HepG2 (cell line): ENCODE measurements at regions not wholly inside any gene's neighbourhood (a gene's known extent, or its start where the extent isn't known, plus 50 kb on each side); places are given as distances from the start of the nearest gene placed in this dataset.

Source experiments
- CHD2 ChIP-seq: IDR thresholded peaks from 2 replicates; pipeline ENCODE4 v1.6.1; 2011; ENCODE audit warnings: low read depth, low read length, improper control_type of control experiment
- ELF1 ChIP-seq: sonication (generic); formaldehyde crosslinking; IDR thresholded peaks from 2 replicates; pipeline ENCODE4 v1.4.0; 2020; ENCODE audit warnings: missing genetic modification reagents
- HDAC6 ChIP-seq: fragments of 200-600 bp; sonication (generic); IDR thresholded peaks from 2 replicates; pipeline ENCODE4 v1.7.0; 2017; ENCODE audit warnings: mild to moderate bottlenecking, antibody characterized with exemption, low read length, low read depth
- NFIC ChIP-seq: IDR thresholded peaks from 2 replicates; pipeline ENCODE4 v1.6.1; 2012; ENCODE audit warnings: mild to moderate bottlenecking, low read length, inconsistent platforms
- PHF5A ChIP-seq: IDR thresholded peaks from one replicate; pipeline ENCODE4 v1.6.1; 2018; ENCODE audit warnings: low read depth, missing genetic modification reagents; ENCODE audit not compliant: unreplicated experiment
- POLR2AphosphoS5 ChIP-seq: IDR thresholded peaks from 2 replicates; pipeline ENCODE4 v1.6.1; 2012; ENCODE audit warnings: low read depth, low read length
- RARA ChIP-seq: IDR thresholded peaks from 2 replicates; pipeline ENCODE4 v1.6.1; 2016; ENCODE audit warnings: missing genetic modification reagents, missing compliant biosample characterization
- ZBTB1 ChIP-seq: sonication (generic); formaldehyde crosslinking; IDR thresholded peaks from 2 replicates; pipeline ENCODE4 v1.4.0; 2020; ENCODE audit warnings: missing genetic modification reagents, borderline replicate concordance
- ZNF556 ChIP-seq: sonication (generic); formaldehyde crosslinking; IDR thresholded peaks from 2 replicates; pipeline ENCODE4 v1.4.0; 2020; ENCODE audit warnings: mild to moderate bottlenecking, missing genetic modification reagents, borderline replicate concordance
- ZNF724P ChIP-seq: sonication (generic); formaldehyde crosslinking; IDR thresholded peaks from 2 replicates; pipeline ENCODE4 v1.8.0; 2022; ENCODE audit warnings: missing genetic modification reagents, borderline replicate concordance
- TF ChIP-seq, protein P1 (sequence below): sonication (generic); formaldehyde crosslinking; IDR thresholded peaks from 2 replicates; pipeline ENCODE4 v1.5.0; 2020; ENCODE audit warnings: mild to moderate bottlenecking, missing genetic modification reagents, moderate library complexity
- TF ChIP-seq, protein P2 (sequence below), 2 experiments: sonication (generic) in 1 of 2; formaldehyde crosslinking in 1 of 2; IDR thresholded peaks; 2 replicates each; pipeline versions ENCODE4 v1.5.1 to v1.6.1; 2011 to 2020; ENCODE audit warnings: borderline replicate concordance in 1 of 2, low read depth in 1 of 2, low read length in 1 of 2, mild to moderate bottlenecking in 1 of 2, missing genetic modification reagents in 1 of 2, moderate library complexity in 1 of 2

DNA sequence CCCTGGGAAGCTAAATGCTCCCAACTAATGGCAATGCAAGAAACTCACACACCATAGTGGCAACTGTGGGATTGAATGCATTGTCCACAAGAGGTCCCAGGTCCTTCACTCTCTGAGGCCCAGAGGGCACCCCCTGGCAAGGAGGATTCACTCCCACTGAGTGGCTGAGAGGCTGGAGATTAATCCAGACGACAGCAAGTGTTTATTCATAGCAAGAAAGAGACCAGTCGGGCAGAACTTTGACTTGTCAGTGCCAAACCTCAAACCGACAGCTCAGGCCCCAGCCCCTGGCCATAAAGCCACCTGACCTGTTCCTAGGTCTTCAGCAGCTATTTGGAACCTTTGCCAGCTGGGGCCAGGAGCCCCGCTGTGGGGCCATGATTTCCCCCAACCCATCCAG lies 54.5 kb upstream of the MPEG1 start:
- TF ChIP-seq HDAC6 (no peak), ZBTB1 (no peak), ZNF556 (CRISPR knock-in tag) (no peak), ZNF724P (CRISPR knock-in tag) (no peak), ELF1 (no peak), CHD2 (no peak), POLR2AphosphoS5 (no peak), PHF5A (CRISPR knock-in tag) (no peak), RARA (CRISPR knock-in tag) (no peak), NFIC (no peak)
- TF ChIP-seq, protein P1, sequence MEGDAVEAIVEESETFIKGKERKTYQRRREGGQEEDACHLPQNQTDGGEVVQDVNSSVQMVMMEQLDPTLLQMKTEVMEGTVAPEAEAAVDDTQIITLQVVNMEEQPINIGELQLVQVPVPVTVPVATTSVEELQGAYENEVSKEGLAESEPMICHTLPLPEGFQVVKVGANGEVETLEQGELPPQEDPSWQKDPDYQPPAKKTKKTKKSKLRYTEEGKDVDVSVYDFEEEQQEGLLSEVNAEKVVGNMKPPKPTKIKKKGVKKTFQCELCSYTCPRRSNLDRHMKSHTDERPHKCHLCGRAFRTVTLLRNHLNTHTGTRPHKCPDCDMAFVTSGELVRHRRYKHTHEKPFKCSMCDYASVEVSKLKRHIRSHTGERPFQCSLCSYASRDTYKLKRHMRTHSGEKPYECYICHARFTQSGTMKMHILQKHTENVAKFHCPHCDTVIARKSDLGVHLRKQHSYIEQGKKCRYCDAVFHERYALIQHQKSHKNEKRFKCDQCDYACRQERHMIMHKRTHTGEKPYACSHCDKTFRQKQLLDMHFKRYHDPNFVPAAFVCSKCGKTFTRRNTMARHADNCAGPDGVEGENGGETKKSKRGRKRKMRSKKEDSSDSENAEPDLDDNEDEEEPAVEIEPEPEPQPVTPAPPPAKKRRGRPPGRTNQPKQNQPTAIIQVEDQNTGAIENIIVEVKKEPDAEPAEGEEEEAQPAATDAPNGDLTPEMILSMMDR (CRISPR knock-in tag) = no peak
- TF ChIP-seq, protein P2, sequence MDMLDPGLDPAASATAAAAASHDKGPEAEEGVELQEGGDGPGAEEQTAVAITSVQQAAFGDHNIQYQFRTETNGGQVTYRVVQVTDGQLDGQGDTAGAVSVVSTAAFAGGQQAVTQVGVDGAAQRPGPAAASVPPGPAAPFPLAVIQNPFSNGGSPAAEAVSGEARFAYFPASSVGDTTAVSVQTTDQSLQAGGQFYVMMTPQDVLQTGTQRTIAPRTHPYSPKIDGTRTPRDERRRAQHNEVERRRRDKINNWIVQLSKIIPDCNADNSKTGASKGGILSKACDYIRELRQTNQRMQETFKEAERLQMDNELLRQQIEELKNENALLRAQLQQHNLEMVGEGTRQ (IDR thresholded peaks at IDR 0.05; ENCODE audit: low read depth, low read length) = no peak
- TF ChIP-seq, protein P2 (CRISPR knock-in tag; IDR thresholded peaks at IDR 0.05; ENCODE audit: borderline replicate concordance) = no peak
